Stomach (tissue), 8 donors: ENCODE measurements at regions not wholly inside any gene's neighbourhood (a gene's known extent, or its start where the extent isn't known, plus 50 kb on each side); places are given as distances from the start of the nearest gene placed in this dataset.
A peak's percentile ranks its signal among the peaks of the same experiment; 100 is the strongest.

Experiments used
- DNase-seq, 2 donors: peaks; one replicate each; pipeline versions ENCODE4 v3.0.0 to v3.0.0-alpha.2; 2013 to 2019
- H3K27ac ChIP-seq, 5 donors: fragments of 200-600 bp in 4 of 5; sonication (generic) in 4 of 5; one replicate each; pipeline ENCODE4 v1.5.1; 2013 to 2019; ENCODE audit warnings: mild to moderate bottlenecking in 1 of 5, moderate library complexity in 1 of 5
- H3K27me3 ChIP-seq, 3 donors: fragments of 200-600 bp; sonication (generic); one replicate each; pipeline ENCODE4 v1.5.1; 2017 to 2019; ENCODE audit warnings: mixed run types in 1 of 3
- H3K36me3 ChIP-seq, 4 donors: fragments of 200-600 bp; sonication (generic); 1 replicate in 3 of 4; 2 replicates in 1 of 4; pipeline ENCODE4 v1.5.1; 2016 to 2019
- H3K4me1 ChIP-seq, 4 donors: fragments of 200-600 bp; sonication (generic); one replicate each; pipeline ENCODE4 v1.5.1; 2016 to 2019
- H3K4me3 ChIP-seq, 4 donors: fragments of 200-600 bp; sonication (generic) in 3 of 4; one replicate each; pipeline ENCODE4 v1.5.1; 2016 to 2019; ENCODE audit warnings: mild to moderate bottlenecking in 1 of 4
- H3K9me3 ChIP-seq, 4 donors: fragments of 200-600 bp; sonication (generic); one replicate each; pipeline ENCODE4 v1.5.1; 2016 to 2019
- CTCF ChIP-seq, 7 experiments: fragments of 450-650 bp in 4 of 7; fragments of 200-600 bp in 3 of 7; sonication (generic) in 3 of 7; IDR thresholded peaks; one replicate each; pipeline ENCODE4 v1.5.1; 2016 to 2019; ENCODE audit warnings: antibody characterized with exemption in 7 of 7, control low read depth in 2 of 7, mild to moderate bottlenecking in 1 of 7
- EP300 ChIP-seq: sonication (generic); formaldehyde crosslinking; IDR thresholded peaks from one replicate; pipeline ENCODE4 v1.6.1; 2017; ENCODE audit warnings: antibody characterized with exemption
- POLR2A ChIP-seq, 4 donors: fragments of 450-650 bp; IDR thresholded peaks; one replicate each; pipeline ENCODE4 v1.6.1; 2016; ENCODE audit warnings: antibody characterized with exemption in 4 of 4, control low read depth in 2 of 4, mild to moderate bottlenecking in 1 of 4, moderate library complexity in 1 of 4
- POLR2AphosphoS5 ChIP-seq, 3 donors: sonication (generic); formaldehyde crosslinking; IDR thresholded peaks; one replicate each; pipeline ENCODE4 v1.6.1; 2016; ENCODE audit warnings: antibody characterized with exemption in 3 of 3
- WGBS, 5 donors: extraction: QIAGEN DNeasy Blood & Tissue Kit in 3 of 5; methylation state at CpG; one replicate each; pipeline versions ENCODE4 v1.1.5 to v1.1.7; 2013 to 2018; 5-methylcytosine and 5-hydroxymethylcytosine counted together
- intact Hi-C: fragments of 100-400 bp; cut with DNase I; formaldehyde crosslinking; loops from one replicate; pipeline ENCODE4 v1.15.1; 2023; ENCODE audit warnings: low total_unique reads
- donor health status: healthy with polysubstance abuse.
- donor health status: Bipolar disorder and iron deficiency.
- donor health status: healthy.

- DNase-seq, result no peak
- Histone ChIP-seq H3K4me1 (no peaks in the 10 kb centered on the region), H3K27ac (no peak overlapping the region), H3K27me3 (peaks cover 0 to 38% (median 9%) of the 10 kb centered on the region in 3 donors), H3K9me3 (no peaks in the 10 kb centered on the region), H3K36me3 (no peaks in the 10 kb centered on the region), H3K4me3 (no peak overlapping the region)
- 74 to 89% (median 84%) methylated on average over 7 of the region's 7 CpGs for WGBS, 5 donors
- intact Hi-C loops, result no loop called here
- no peak for TF ChIP-seq POLR2A (IDR thresholded peaks at IDR 0.05)
- TF ChIP-seq POLR2AphosphoS5 (IDR thresholded peaks at IDR 0.05), result no peak
- TF ChIP-seq CTCF (IDR thresholded peaks at IDR 0.05), result no peak
- TF ChIP-seq EP300, result no peak
These were observed 113.9 kb downstream of the TLE3 start for GRCh38 chr15:69983696-69984265.

- 73 to 79% (median 76%) methylated on average over 9 of the region's 9 CpGs for WGBS, 5 donors
- Histone ChIP-seq H3K27me3 (peaks cover 0 to 45% (median 7%) of the 10 kb centered on the region in 3 donors), H3K4me3 (no peak overlapping the region), H3K9me3 (no peaks in the 10 kb centered on the region), H3K27ac (no peak overlapping the region), H3K36me3 (no peaks in the 10 kb centered on the region), H3K4me1 (no peaks in the 10 kb centered on the region)
- intact Hi-C loops, result no loop called here
- DNase-seq, result no peak
- TF ChIP-seq POLR2A (IDR thresholded peaks at IDR 0.05) (no peak), EP300 (no peak), CTCF (IDR thresholded peaks at IDR 0.05) (no peak), POLR2AphosphoS5 (IDR thresholded peaks at IDR 0.05) (no peak)
These were observed 109.9 kb downstream of the TLE3 start for GRCh38 chr15:69987492-69988489.

DNA sequence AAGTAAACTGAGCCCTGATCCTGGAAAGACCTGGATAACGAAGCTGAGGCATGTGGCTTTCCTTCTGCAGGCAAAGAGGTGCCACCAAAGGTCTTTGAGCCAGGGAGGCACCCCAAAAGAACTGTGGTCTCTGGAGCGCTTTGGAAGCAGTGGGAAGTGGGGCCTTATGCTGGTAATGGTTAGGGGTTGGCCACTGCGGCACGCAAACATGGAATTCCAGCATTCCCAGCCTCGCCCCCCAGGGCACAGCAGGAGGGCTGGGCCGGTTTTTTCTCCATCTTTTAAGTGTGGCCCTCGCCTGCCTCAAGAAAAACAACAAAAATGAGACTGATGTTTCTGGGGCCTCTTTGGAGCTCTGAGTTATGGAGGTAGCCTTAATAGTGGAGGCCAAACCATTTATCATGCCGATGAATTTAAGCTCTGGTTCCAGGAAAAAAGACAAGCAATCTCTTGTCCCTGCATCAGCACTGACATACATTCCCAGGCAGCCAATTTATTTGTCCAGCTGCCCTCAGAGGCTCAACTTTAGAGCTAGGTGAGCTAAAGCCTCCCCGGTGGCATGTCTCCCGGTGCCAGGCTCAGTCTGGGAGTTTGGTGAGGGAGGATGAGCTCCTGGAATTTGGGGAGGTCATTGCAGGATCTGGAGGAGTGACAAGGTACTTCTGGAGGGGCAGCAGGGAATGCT is 109.0 kb downstream of the TLE3 start:
- no peak for DNase-seq
- intact Hi-C loops, result no loop called here
- no peak overlapping the region for H3K27ac ChIP-seq
- TF ChIP-seq POLR2AphosphoS5 (IDR thresholded peaks at IDR 0.05) (no peak), POLR2A (IDR thresholded peaks at IDR 0.05) (no peak), EP300 (no peak)
- H3K4me1 ChIP-seq, result no peaks in the 10 kb centered on the region
- 81 to 89% (median 85%) methylated on average over 10 of the region's 10 CpGs for WGBS, 5 donors
- no peaks in the 10 kb centered on the region for H3K9me3 ChIP-seq
- no peak overlapping the region for H3K4me3 ChIP-seq
- no peaks in the 10 kb centered on the region for H3K36me3 ChIP-seq
- peaks cover 0 to 36% (median 6%) of the 10 kb centered on the region in 3 donors for H3K27me3 ChIP-seq

DNA sequence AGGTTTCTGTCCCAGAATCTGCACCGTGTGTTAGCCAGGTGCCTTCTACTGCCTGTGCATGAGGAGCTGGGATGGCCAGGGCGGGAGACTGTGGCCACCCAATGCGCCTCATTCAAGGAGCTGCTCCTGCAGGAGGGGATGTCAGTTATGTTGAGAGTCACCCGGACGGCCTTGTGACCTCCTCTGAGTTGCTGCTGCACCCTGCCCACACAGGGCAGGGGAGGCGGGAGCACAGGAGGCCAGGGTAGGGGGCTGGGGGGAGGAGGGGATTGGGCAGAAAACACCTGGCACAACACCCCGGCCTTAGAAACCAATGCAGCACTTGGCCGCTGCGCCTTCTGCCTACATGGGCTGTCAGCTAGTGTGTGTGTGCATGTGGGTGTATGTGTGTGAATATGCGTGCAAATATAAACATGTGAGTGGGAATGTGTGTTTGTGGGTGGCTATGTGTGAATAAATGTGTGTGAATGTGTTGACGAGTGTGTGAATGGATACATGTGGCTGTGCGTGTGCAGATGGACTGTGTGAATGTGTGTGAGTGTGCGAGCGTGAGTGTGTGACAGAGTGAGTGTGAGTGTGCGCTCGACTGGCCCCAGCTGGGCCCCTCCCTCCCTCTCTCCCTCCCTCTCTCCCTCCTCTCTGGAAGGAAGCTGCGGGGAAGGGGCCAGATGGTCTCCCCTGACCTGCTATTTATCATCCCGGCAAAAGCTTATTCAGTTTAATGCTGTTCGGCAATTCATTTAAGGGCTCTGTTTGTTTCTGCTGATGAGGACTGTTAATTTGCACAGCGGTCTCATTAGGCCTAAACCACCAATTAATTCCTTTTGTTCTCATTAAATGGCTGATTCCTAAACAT is 106.9 kb downstream of the TLE3 start:
- Histone ChIP-seq H3K4me1 (no peaks in the 10 kb centered on the region), H3K36me3 (no peaks in the 10 kb centered on the region), H3K4me3 (no peak overlapping the region), H3K9me3 (peaks cover 0 to 7% (median 0%) of the 10 kb centered on the region in 4 donors), H3K27ac (no peak overlapping the region), H3K27me3 (peaks cover 0 to 33% (median 6%) of the 10 kb centered on the region in 3 donors)
- peak in 1 of 2 donors; percentile 52 for DNase-seq
- 57 to 74% (median 65%) methylated on average over 19 to 20 of the region's 20 CpGs for WGBS, 5 donors
- intact Hi-C loops, result no loop called here
- no peak for TF ChIP-seq POLR2AphosphoS5 (IDR thresholded peaks at IDR 0.05)
- TF ChIP-seq POLR2A (IDR thresholded peaks at IDR 0.05), result no peak
- no peak for TF ChIP-seq CTCF (IDR thresholded peaks at IDR 0.05)
- TF ChIP-seq EP300, result no peak
